ENCODE measurements at regions not wholly inside any gene's neighbourhood (a gene's known extent, or its start where the extent isn't known, plus 50 kb on each side); places are given as distances from the start of the nearest gene placed in this dataset.

DNA sequence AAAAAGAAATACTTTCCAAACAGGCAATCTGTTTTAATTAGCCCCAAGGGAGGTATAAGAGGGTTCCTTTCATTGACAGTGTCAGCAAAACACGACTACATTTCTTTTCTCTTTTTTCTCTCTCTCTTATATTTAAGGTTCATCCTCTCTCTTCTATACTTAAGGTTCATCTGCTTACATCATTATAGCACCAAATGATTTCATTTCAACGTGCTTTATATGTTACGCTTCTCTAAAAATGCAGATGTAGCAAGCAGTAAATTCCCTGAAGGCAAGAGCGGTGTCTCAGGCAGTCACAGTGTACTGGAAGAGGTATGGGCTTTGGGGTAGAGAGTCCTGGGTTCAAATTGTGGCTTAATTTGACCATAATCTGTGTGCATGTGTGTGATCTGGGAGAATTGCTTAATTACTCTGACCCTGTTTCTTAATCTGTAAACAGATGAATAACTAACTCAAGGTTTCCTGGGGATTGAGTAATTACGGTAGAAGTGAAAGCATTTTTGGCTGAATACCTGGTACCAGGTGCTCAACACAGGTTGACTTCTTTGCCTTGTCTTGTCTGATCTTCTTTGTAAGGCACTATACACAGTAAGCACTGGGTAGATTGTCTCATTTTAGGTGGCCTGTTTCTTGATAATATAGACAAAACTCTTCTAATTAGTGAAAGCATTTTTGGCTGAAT is 180.8 kb downstream of the SPRY1 start:
- DNase-seq, result no peak

DNA sequence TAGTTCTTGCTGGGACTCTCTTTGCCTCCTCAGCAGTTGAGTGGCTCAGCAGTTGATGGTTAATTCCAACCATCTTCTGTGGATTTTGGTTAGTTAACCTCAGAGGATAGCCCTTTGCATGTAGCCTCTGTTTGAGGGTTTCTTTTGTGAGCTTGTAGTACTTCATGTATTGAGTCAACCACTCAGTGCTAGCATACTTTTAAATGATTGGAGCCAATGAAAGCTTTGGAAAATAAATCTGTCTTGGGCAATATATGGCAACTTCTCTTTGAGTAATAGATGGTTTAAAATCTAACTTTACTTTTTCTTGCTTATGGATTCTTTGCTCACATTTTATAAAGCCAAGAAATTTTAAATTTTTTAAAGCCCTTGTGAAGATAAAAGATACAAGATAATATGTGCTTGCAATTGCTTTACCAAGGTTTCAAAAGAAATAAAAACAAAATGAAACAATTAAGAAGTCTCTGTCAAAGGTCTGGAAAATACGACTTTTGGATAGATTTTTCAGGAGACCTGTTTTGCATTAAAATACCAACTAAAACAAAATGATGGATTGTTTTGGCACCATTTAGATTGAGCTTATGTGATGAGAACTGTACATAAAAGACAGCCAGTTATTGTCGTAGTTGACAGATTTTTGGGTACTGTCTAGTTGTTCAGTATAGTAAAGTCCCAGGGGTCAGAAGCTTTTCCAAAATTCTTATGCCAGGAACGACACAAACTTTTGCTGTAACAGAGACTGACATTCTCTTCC is 181.9 kb downstream of the SPRY1 start:
- no peak for DNase-seq

DNA sequence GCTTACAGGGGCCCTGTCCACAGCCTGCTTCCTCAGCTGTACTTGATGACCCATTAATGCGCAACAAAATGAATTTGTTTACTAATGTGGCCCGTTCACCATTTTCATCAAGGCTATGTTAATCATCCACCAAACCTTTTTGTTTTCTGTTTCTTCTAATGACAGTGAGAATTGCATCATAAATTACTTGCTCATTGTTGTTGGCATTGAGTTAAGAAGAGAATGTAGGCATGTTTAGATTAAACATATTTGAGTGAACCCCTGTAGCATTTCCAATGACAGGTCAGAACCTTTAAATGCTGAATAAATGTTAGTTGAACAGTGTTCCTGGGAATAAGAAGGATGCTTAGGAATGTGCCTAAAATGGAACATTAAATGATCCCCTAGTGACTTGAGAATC is 183.4 kb downstream of the SPRY1 start:
- DNase-seq, result no peak

DNA sequence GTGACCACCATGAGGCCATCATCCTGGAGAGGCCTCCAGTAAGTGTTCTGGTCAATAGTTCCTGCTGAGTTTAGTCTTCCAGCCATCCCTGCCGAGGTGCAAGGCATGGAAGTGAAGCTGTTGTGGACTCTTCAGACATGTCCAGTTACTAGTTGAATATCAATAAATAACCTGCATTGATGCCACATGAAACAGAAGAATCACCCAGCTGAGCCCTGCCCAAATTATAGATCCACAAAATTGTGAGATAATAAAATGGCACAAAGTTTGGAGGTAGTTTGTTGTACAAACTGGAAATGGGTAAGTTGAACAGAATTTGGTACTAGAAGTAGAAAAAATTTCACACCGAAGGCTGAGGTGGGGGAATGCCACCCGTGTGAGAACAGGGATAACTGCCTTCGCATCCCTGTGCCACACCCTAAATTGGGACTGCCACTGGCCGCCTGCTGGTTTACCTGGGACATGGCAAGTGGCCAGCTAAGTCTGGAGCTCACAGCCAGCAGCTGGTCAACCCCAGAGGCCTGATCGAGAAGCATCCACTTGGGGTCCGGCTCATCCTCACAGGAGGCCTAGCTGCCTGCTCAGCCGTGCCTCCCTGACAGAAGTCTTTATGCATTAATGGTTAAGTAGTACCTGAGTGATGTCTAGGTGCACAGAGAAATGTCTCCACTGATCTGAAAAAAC is 184.5 kb downstream of the SPRY1 start:
- no peak for DNase-seq

DNA sequence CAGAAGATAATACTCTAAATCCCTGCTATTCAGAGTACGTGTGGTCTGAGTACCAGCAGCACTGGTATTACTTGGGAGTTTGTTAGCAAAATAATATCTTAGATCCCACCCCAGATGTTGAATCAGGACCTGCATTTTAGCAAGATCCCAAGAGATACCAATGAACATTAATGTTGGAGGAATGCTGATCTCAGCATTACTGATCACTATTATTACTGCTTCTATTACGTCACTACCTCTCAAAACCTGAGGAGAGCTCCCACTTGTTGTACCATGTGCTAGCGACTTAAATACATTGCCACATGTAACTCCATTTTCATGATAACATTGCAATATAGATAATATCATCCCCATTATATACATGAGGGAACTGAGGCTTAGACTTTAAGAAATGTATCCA is 185.2 kb downstream of the SPRY1 start:
- DNase-seq, result no peak

DNA sequence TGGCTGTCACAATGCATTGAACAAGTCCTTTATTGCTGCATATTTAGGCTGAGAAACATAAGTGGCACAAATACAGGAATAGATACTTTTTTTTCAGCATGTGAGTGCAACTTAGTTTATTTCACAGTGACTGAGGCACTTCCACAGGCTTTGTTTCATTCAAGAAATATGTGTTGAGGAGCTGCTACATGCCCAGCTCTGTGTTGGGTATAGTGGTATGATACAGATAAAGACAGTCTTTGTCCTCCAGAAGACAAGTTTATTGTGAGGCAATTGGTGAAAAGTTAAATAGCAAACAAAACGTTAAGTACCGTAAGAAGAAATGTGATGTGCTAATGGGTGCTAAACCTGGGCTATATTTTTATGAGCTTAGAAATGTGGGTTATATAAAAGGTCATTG is 186.4 kb downstream of the SPRY1 start:
- no peak for DNase-seq

DNA sequence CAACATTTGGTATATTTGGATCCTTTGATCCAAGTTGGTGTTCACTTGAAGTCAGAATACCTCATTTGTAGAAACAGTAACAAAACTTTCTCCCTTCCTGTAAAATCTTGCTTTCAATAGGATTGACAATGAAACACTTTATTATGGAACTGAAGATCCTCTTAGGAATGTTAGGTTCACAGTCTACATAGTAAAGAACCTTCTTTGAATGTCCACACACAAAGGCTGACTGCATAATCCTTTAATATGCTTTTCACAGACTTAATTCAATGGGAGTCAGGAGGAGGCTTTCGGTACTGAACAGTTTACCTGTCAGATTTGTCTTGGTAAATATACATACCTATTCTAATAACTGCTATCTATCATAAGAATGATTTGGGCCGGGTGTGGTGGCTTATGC is 188.5 kb downstream of the SPRY1 start:
- DNase-seq, result no peak

DNA sequence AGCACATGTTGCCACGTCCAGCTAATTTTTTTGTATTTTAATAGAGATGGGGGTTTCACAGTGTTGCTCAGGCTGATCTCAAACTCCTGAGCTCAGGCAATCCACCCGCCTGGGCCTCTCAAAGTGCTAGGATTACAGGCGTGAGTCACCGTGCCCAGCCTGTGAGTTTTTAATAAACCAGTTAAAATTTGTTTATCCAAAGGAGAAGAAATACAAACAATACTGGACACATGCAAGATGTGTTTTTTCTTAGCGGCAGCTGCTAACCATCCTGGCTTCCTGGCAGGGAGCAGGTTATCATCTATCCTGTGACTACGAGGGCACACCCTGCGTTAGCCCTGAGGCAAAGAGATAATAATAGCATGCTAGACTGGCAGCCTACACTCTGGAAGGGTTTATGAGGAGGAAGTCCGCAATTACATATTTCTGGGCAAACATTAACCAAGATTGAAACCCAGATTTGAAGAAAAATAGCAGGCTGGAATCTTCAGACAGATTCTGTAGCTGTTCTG is 191.4 kb downstream of the SPRY1 start:
- peak; percentile 55 for DNase-seq

DNA sequence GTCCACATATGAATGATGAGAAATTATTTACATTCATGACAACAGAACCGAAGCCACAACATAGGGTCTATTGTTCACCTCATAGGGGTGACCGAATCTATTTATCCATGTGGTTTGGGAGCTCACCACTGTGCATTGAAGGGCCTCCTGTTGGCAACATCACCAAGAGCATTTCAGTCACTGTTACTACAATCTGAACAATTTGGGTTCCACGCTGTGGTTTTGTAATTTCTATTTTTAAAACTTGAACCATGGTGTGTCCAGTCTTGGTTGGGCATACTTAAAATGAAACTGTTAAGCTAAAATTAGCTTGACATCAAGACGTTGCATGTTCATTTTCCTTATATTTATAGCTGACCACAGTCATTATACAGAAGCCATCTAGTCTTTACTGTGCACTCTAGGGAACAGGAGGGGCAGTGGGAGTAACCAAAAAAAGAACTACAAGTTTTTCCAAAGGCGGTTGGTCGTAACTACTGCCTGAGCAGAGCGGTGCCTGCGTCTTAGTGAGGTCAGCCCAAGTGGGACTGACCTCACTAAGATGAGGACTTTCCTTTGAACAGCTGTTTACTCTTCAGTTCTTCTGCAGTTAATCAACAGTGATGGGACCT is 192.1 kb downstream of the SPRY1 start:
- DNase-seq, result no peak

DNA sequence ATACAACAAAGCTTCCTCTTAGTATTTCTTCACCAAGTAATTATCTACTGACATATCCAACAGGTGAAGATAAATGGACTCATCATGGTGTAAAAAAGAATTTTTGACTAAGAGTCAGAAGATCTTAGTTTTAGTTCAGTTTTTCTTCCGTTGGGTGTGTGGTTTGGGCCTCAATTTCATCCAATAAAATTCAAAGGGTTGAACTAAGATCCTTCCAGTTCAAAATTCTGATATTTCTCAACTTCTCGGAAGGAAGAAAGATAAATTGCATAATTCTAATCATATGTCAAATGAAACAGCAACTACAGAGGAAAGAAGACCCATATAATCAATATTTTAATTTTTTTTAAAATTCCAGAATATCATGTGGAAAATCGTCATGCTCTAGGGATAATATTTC is 192.7 kb downstream of the SPRY1 start:
- DNase-seq, result no peak

DNA sequence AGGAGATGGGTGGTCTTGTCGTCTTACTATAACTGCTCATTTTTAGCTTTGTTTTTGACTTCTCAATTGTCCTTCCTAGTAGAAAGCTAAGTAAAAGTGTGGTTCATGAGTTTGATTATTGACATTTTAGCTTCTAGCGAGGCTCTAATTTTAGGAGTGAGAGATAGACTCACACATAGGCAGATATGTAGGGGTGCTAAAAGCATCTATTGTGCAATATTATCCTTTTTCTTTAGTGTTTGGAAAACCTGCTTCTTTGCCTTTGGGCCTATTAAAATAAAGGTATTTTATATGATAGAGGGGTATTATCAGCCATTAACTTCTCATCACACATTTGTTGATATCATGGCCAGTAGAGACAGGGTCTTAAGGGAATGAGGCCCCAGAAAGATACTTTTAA is 195.3 kb downstream of the SPRY1 start:
- DNase-seq, result no peak

DNA sequence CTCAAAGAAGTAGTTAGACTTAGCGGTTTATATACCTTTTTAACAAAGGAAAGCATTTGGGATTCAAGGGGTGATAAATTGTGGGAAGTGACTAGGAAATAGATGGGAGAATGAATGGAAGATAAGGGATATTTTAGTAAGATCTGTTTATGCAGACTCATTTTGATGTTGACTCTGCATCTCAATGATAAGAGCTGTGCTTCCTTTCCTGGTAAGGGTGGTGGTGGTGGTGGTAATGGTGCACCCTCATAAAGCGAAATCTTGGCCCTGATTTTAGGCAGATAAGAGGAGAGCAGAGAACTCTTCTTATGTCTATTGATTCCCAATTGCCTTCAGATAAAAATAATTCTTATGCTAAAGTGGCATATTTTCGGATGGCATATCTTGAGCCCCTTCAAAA is 197.1 kb downstream of the SPRY1 start:
- DNase-seq, result no peak

DNA sequence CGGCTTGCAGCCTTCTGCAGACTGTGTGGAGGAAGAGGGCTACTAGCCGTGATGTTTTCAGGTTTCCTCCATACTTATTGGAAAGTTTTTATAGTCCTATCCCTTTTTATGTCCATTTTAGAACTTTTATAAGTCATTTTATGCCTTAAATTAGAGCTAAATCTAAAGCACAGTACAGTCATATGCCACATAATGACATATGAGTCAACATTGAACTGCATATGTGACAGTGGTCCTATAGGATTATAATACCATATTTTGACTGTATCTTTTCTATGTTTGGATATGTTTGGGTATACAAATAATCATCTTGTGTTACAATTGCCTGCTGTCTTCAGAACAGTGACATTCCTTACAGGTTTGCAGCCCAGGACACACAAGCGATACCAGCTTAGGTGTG is 200.2 kb downstream of the SPRY1 start:
- no peak for DNase-seq

DNA sequence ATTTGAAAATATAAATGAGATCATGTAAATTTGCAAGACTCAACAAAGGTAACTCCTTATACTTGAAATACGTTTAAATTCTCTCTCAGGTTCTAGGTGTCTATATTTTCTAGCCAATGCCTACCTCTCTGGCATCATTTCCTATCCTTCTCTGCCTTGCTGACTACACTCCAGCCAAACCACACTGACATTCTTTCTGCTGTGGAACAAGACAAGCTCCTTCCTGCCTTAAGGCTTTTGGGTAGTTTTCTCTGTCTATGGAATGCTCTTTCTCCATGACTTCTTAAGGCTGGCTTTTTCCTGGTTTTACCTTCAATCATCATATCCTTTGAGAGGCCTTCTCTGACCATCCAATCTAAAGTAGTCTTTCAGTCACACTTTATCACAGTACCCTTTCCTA is 201.0 kb downstream of the SPRY1 start:
- no peak for DNase-seq

DNA sequence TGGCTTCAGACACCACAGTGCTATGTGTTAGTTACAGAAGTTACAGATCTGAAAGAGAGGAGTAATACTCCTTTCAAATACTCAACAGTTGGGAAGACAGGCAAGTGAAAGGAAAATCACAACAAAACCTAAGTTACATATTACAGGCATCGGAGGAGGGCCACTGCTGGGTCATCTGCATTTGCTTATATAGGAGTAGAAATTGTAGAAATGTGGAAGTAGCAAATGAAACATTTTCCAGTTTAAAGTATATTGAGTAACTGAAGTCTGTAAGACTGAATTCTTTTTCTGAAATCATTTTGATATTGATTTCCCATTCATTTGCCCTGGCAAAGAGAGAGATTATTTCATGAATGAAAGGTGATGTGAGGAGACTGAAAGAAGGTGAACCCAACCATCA is 201.7 kb downstream of the SPRY1 start:
- no peak for DNase-seq

DNA sequence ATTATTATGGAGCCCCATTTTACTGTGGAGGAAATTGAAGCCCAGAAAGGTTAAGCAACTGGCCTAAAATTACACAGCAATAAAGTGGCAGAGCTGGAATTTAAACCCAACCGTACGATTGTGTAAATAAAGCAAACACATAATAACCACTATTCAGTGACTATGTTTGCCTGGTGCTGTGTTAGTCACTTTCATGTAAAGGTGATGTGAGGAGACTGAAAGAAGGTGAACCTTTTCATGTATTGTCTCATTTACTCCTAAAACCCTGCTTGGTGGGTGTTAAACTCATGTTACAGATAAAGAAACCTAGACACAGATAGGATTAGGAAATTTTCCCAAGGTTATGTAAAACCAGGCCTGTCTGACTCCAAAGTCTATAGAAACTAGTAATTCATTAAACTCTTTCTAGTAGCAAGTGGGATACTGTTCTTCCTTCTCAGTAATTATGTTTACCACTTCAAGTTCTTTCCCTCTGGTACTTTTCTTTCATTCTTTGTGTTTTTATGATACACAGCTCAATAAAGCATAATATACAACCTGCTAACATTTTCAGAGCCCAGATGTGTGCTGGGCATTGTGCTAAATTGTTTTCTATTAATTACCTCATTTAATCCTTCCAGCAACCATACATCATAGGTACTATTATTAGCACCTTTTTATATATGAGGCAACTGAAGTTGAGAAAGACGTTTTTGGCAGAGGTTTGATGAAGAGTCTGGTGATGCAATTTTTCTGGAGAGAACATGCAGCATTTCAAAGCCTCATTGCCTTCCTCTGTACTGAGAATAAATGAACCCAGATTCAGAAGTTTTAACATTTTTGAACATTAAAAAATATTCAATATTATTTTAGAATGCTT is 202.7 kb downstream of the SPRY1 start:
- no peak for DNase-seq

DNA sequence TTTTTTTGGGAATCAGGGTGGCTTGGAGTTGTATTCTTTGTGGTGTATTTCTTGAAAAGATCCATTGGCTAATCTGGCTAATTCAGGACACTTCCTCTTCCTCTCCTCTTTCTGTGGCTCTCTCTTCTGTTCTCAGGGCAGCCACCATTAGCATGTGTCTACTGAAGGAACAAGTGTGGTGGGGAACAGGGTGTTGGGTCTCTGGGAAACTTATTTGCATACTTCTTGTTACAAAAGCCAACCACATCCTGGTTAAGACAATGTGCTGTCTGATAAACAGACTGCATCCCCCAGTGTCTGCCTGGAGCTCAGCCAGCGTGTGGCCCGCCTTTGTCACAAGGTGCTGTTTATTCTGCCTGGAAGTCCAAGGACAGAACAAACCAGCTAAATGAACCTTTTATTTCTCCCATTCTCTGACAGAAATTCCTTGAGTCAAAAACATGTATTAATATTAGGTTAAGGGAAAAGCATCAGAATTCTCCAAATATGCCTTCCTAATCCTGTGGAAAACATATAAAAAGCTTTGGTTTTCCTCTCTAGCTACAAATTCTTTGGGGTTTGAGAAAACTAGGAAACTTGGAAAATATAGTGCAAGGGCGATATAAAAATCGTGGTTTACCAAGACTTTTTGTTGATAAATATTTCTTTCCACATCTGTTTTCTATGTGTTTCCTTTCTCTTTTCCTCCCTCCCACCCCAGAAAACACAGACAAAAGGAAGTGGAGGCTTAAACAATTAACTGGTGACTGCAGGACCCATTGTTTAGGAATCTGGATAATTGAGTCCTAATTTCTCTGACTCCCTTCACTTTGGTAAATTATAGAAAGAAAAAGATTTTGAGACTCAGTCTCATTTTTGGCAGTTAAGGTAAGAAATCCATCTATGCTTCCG is 203.6 kb downstream of the SPRY1 start:
- no peak for DNase-seq

DNA sequence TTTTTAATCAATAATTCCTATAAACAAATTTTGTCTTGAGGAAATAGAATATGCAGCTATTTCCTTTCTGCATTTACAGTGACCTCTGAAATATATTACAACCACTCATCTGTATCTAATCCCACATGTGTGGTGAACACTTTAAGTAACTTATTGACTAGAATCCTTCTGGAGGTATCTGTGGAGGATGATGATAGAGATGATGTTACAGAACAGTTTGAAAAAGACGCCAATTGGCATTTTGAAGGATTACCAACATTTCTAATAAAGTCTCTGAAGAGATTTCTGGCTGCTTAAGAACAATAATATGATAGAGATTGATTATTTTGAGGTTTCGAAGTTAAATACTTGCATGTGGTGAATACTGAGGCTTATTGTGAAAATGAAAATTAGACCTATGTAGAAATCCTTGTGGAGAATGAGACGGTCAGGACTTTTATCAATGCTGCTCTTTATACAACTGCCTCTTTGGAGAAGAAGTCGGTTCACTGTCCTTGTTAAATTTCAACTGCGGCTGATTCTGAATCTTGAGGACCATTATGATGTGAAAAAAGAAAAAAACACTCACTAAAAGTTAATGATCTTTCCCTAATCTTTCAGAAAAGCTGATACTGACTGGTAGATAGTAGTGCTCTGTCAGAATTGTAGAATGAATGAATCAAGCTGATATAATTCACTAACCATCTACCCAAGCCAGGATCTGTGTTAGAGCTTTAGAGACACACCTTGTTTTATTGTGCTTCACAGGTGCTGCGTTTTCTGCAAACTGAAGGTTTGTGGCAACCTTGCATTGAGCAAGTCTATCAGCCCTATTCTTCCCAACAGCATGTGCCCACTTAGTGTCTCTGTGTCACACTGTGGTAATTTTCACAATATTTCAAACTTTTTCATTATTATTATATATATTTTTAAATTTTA is 204.7 kb downstream of the SPRY1 start:
- no peak for DNase-seq

DNA sequence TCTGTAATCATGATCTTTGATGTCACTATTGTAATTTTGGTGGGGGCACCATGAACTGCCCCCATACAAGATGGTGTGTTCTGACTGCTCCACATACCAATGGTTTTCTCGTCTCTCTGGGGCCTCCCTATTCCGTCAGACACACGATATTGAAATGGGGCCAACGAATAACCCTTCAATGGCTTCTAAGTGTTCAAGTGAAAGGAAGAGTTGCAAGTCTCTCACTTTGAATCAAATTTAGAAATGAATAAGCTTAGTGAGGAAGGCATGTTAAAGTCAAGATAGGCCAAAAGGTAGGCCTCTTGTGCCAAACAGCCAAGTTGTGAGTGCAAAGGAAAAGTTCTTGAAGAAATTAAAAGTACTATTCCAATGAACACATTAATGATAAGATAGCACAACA is 205.4 kb downstream of the SPRY1 start:
- no peak for DNase-seq

DNA sequence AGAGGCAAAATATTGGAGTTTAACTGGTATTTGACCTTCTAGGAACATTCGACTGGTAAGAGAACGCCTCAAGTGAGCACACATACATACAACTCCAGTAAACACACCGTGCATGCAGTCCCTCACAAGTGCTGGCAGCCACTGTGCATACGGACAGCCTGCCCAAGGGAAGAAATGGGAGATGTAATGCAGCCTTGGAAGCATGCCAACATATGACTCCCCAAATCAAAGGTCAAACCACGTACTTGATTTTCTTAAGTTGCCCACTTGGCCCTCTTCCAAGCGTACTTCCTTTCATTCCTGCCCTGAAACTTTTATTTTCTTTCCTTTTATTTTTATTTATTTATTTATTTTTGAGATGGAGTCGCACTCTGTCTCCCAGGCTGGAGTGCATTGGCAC is 206.6 kb downstream of the SPRY1 start:
- no peak for DNase-seq
